IPS-18a (cell line): ENCODE measurements at regions not wholly inside any gene's neighbourhood (a gene's known extent, or its start where the extent isn't known, plus 50 kb on each side); places are given as distances from the start of the nearest gene placed in this dataset.

Source experiments
- H3K27ac ChIP-seq: one replicate; pipeline ENCODE4 v1.5.1; 2013; ENCODE audit warnings: low read length
- H3K27me3 ChIP-seq: one replicate; pipeline ENCODE4 v1.6.1; 2013; ENCODE audit warnings: mild to moderate bottlenecking, low read length; ENCODE audit not compliant: control insufficient read depth, insufficient read depth
- H3K36me3 ChIP-seq: one replicate; pipeline ENCODE4 v1.6.1; 2013; ENCODE audit warnings: low read depth, low read length; ENCODE audit not compliant: control insufficient read depth
- H3K4me1 ChIP-seq: one replicate; pipeline ENCODE4 v1.6.1; 2013; ENCODE audit warnings: low read depth, low read length; ENCODE audit not compliant: control insufficient read depth
- H3K4me3 ChIP-seq: one replicate; pipeline ENCODE4 v1.5.1; 2013; ENCODE audit warnings: low read length
- H3K9ac ChIP-seq: one replicate; pipeline ENCODE4 v1.6.1; 2013; ENCODE audit warnings: mild to moderate bottlenecking, low read length, moderate library complexity
- H3K9me3 ChIP-seq: one replicate; pipeline ENCODE4 v1.6.1; 2013; ENCODE audit warnings: low read depth, low read length; ENCODE audit not compliant: control insufficient read depth

GRCh38 chr2:2842466-2842865 lies 511.4 kb upstream of the MYT1L start:
- no peak overlapping the region for H3K9ac ChIP-seq
- H3K4me1 ChIP-seq: no peaks in the 10 kb centered on the region
- no peaks in the 10 kb centered on the region for H3K9me3 ChIP-seq
- no peak overlapping the region for H3K27ac ChIP-seq
- no peak overlapping the region for H3K4me3 ChIP-seq
- no peaks in the 10 kb centered on the region for H3K36me3 ChIP-seq
- H3K27me3 ChIP-seq: no peaks in the 10 kb centered on the region

- Histone ChIP-seq H3K27me3 (no peaks in the 10 kb centered on the region), H3K4me1 (no peaks in the 10 kb centered on the region), H3K4me3 (no peak overlapping the region), H3K9me3 (no peaks in the 10 kb centered on the region), H3K27ac (no peak overlapping the region), H3K9ac (no peak overlapping the region), H3K36me3 (no peaks in the 10 kb centered on the region)
Measured at GRCh38 chr2:2840681-2841300, 509.7 kb upstream of the MYT1L start.

- Histone ChIP-seq H3K4me3 (no peak overlapping the region), H3K27ac (no peak overlapping the region), H3K36me3 (no peaks in the 10 kb centered on the region), H3K9me3 (no peaks in the 10 kb centered on the region), H3K9ac (no peak overlapping the region), H3K4me1 (no peaks in the 10 kb centered on the region), H3K27me3 (no peaks in the 10 kb centered on the region)
Measured at GRCh38 chr2:2839782-2840531, 508.9 kb upstream of the MYT1L start.

- Histone ChIP-seq H3K27me3 (no peaks in the 10 kb centered on the region), H3K36me3 (no peaks in the 10 kb centered on the region), H3K27ac (no peak overlapping the region), H3K9ac (no peak overlapping the region), H3K9me3 (no peaks in the 10 kb centered on the region), H3K4me1 (no peaks in the 10 kb centered on the region), H3K4me3 (no peak overlapping the region)
Measured at GRCh38 chr2:2839393-2839781, 508.3 kb upstream of the MYT1L start.

- Histone ChIP-seq H3K9me3 (no peaks in the 10 kb centered on the region), H3K27me3 (no peaks in the 10 kb centered on the region), H3K36me3 (no peaks in the 10 kb centered on the region), H3K9ac (no peak overlapping the region), H3K27ac (no peak overlapping the region), H3K4me3 (no peak overlapping the region), H3K4me1 (no peaks in the 10 kb centered on the region)
Measured at GRCh38 chr2:2838548-2838845, 507.4 kb upstream of the MYT1L start.

- H3K27me3 ChIP-seq: no peaks in the 10 kb centered on the region
- H3K27ac ChIP-seq: no peak overlapping the region
- H3K9ac ChIP-seq: no peak overlapping the region
- no peaks in the 10 kb centered on the region for H3K36me3 ChIP-seq
- H3K4me1 ChIP-seq: no peaks in the 10 kb centered on the region
- H3K9me3 ChIP-seq: no peaks in the 10 kb centered on the region
- no peak overlapping the region for H3K4me3 ChIP-seq
Measured at GRCh38 chr2:2837746-2838547, 506.9 kb upstream of the MYT1L start.

- H3K9me3 ChIP-seq: no peaks in the 10 kb centered on the region
Measured at GRCh38 chr2:2836343-2837070, 505.4 kb upstream of the MYT1L start.

GRCh38 chr2:2834516-2835254 lies 503.6 kb upstream of the MYT1L start:
- Histone ChIP-seq H3K27me3 (no peaks in the 10 kb centered on the region), H3K27ac (no peak overlapping the region), H3K4me1 (no peaks in the 10 kb centered on the region), H3K4me3 (no peak overlapping the region), H3K9ac (no peak overlapping the region), H3K36me3 (no peaks in the 10 kb centered on the region), H3K9me3 (no peaks in the 10 kb centered on the region)

More at GRCh38 chr2:2836343-2837070, 505.4 kb upstream of the MYT1L start:
- H3K36me3 ChIP-seq: no peaks in the 10 kb centered on the region
- H3K4me3 ChIP-seq: no peak overlapping the region
- no peaks in the 10 kb centered on the region for H3K4me1 ChIP-seq
- H3K27me3 ChIP-seq: no peaks in the 10 kb centered on the region
- H3K9ac ChIP-seq: no peak overlapping the region
- H3K27ac ChIP-seq: no peak overlapping the region

GRCh38 chr2:2834105-2834504 lies 503.0 kb upstream of the MYT1L start:
- Histone ChIP-seq H3K4me1 (no peaks in the 10 kb centered on the region), H3K27me3 (no peaks in the 10 kb centered on the region), H3K9ac (no peak overlapping the region), H3K36me3 (no peaks in the 10 kb centered on the region), H3K27ac (no peak overlapping the region), H3K4me3 (no peak overlapping the region), H3K9me3 (no peaks in the 10 kb centered on the region)

- H3K27ac ChIP-seq: no peak overlapping the region
- H3K36me3 ChIP-seq: no peaks in the 10 kb centered on the region
- H3K4me3 ChIP-seq: no peak overlapping the region
- no peaks in the 10 kb centered on the region for H3K27me3 ChIP-seq
- H3K4me1 ChIP-seq: no peaks in the 10 kb centered on the region
- H3K9ac ChIP-seq: no peak overlapping the region
- H3K9me3 ChIP-seq: no peaks in the 10 kb centered on the region
Measured at GRCh38 chr2:2832657-2833056, 501.6 kb upstream of the MYT1L start.

GRCh38 chr2:2831633-2832032 lies 500.6 kb upstream of the MYT1L start:
- Histone ChIP-seq H3K36me3 (no peaks in the 10 kb centered on the region), H3K4me1 (no peaks in the 10 kb centered on the region), H3K9me3 (no peaks in the 10 kb centered on the region), H3K4me3 (no peak overlapping the region), H3K27me3 (no peaks in the 10 kb centered on the region), H3K9ac (no peak overlapping the region), H3K27ac (no peak overlapping the region)
